WI38 (cell line): ENCODE measurements at regions not wholly inside any gene's neighbourhood (a gene's known extent, or its start where the extent isn't known, plus 50 kb on each side); places are given as distances from the start of the nearest gene placed in this dataset.
"Not testable (repeated sequence)": the region's sequence is repeated elsewhere in the genome, so short reads cannot be mapped to it uniquely, and the experiment has no call there.

Experiments
- H3K4me3 ChIP-seq: 2 replicates; pipeline ENCODE4 v1.5.1; 2011; ENCODE audit warnings: low read depth, mild to moderate bottlenecking, control low read depth, low read length
- CTCF ChIP-seq: IDR thresholded peaks from 2 replicates; pipeline ENCODE4 v1.5.1; 2012; ENCODE audit warnings: low read depth, mild to moderate bottlenecking, control low read depth, low read length

DNA sequence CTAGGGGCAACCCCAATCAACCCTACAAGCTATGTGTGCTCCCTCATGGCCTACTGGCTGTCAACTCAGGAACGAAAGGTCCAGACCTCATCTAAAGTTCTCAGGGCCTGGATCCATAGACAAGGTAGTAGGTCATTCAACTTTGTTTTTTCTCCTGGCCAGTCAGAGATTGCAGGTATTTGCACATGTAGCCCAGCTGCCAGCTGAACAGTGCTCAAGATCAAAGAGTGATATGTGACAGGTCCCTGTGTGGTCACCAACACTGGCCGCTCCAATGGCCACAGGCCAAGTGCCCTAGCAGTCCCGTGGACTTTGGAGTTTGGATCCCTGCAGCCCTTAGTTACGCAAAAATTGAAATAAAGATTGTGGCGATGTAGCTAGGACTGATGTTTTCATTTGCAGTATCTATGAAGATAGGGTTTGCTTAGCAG is 60.6 kb upstream of the ATXN1 start:
- no peak for TF ChIP-seq CTCF
- H3K4me3 ChIP-seq: no peak overlapping the region

- H3K4me3 ChIP-seq: not testable (repeated sequence)
Observed at GRCh38 chr6:16820262-16820661, 59.0 kb upstream of the ATXN1 start.

- H3K4me3 ChIP-seq: no peak overlapping the region
- TF ChIP-seq CTCF: 0 out of 2 replicates have a peak, but pooled peaks have one; percentile 9
Observed at GRCh38 chr6:16819752-16820151, 58.5 kb upstream of the ATXN1 start.

DNA sequence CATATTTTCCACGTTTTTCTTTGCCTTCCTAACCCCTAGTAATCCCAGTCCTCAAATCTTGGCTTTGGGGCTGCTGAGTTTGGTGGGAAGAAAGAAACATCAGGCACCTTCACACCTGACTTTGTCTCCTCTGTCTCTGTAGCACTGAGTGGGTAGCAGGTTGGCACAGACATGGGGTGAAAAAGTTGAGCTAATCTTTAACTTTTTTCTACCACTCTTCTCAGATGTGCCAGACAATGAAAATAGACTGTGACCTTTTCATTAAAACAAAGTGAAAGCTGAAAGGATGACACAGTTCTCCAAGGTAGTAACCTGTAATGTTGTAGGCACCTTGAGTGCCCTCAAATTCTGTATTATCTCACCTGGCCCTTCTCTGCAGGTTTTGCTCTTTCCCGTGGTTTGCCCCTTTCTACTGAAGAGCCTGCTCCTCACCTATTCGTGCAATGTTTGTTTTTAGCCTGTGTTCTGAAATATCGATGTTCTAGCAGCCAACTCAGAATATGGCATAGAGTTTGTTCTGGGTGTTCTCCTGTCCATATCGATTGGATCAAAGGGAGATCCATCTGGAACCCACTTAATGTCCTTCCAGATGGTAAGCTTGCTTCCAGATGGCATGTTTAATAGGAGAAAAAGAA is 57.8 kb upstream of the ATXN1 start:
- H3K4me3 ChIP-seq: no peak overlapping the region
- TF ChIP-seq CTCF: no peak

DNA sequence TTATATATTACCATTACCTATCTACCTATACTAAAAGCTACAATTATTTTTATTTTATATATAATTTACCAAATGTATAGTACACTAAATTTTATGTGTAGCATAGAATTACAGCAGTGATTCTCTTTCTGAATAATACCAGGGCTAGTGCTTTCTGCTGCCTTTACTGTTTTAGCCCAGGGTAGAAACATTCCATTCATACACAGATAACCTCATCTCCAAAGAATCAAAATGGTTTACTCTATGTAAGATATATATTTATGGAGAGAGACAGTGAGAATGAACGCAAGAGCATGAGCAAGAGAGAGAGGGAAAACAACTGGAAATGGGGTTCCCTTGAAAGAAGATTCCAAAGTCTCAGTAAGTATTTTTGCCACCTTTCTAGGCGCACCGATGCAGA is 56.3 kb upstream of the ATXN1 start:
- no peak overlapping the region for H3K4me3 ChIP-seq
- no peak for TF ChIP-seq CTCF

- TF ChIP-seq CTCF: no peak
- H3K4me3 ChIP-seq: no peak overlapping the region
Observed at GRCh38 chr6:16816891-16817290, 55.6 kb upstream of the ATXN1 start.

DNA sequence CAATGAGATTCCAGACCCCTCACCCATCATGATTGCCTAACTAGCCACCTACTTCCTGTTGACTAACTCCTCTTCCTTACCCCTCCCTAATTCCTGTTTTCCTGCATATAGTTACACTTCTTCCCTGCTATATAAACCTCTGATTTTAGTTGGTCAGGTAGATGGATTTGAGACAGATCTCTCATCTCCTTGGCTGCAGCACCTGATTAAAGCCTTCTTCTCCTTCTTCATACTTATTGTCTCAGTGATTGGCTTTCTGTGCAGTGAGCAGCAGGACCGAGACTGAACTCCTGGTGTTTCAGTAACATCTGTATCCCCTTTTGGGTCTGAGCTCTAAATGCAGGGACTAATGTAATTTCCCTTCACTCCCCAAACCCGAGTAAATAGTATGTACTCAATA is 51.7 kb upstream of the ATXN1 start:
- TF ChIP-seq CTCF: no peak
- no peak overlapping the region for H3K4me3 ChIP-seq

- TF ChIP-seq CTCF: no peak
- no peak overlapping the region for H3K4me3 ChIP-seq
Observed at GRCh38 chr6:16811277-16811979, 50.2 kb upstream of the ATXN1 start.
